CD4-positive, alpha-beta T cell (primary cell): ENCODE measurements at regions not wholly inside any gene's neighbourhood (a gene's known extent, or its start where the extent isn't known, plus 50 kb on each side); places are given as distances from the start of the nearest gene placed in this dataset.

Source experiments
- ATAC-seq: fragments of 200-7000 bp; cut with Tn5 transposase; one replicate; pipeline ENCODE4 v1.10.0; 2022; ENCODE audit warnings: mild to moderate bottlenecking; ENCODE audit not compliant: poor library complexity
- CTCF ChIA-PET: fragments of 350-600 bp; sonication (Branson Sonifier 250); formaldehyde crosslinking; loops from one replicate; lab custom pipeline; 2021; ENCODE audit warnings: antibody characterized with exemption, inconsistent platforms; lab: Charles Lee
- POLR2A ChIA-PET: fragments of 350-600 bp; sonication (Branson Sonifier 250); formaldehyde crosslinking; loops from one replicate; lab custom pipeline; 2021; ENCODE audit warnings: antibody characterized with exemption, inconsistent platforms; lab: Charles Lee
- DNase-seq, 14 experiments: peaks; one replicate each; pipeline ENCODE4 v3.0.0-alpha.2; 2013 to 2020; ENCODE audit warnings: mixed read lengths in 2 of 14
- H3K27ac ChIP-seq, 2 donors: one replicate each; pipeline versions ENCODE4 v1.5.1 to v1.7.0; 2013; ENCODE audit warnings: low read length in 2 of 2, low read depth in 1 of 2, mild to moderate bottlenecking in 1 of 2
- H3K27me3 ChIP-seq, 2 experiments: 1 replicate in 1 of 2; 2 replicates in 1 of 2; pipeline versions ENCODE4 v1.6.1 to v1.7.0; 2013; ENCODE audit warnings: low read length in 2 of 2, control low read depth in 1 of 2, mild to moderate bottlenecking in 1 of 2, moderate library complexity in 1 of 2; ENCODE audit not compliant: insufficient read depth in 2 of 2, control insufficient read depth in 1 of 2
- H3K36me3 ChIP-seq: one replicate; pipeline ENCODE4 v1.6.1; 2013; ENCODE audit warnings: low read length, control low read depth; ENCODE audit not compliant: insufficient read depth
- H3K4me1 ChIP-seq: one replicate; pipeline ENCODE4 v1.6.1; 2013; ENCODE audit warnings: low read length, control low read depth; ENCODE audit not compliant: insufficient read depth
- H3K4me3 ChIP-seq: one replicate; pipeline ENCODE4 v1.5.1; 2013; ENCODE audit warnings: mild to moderate bottlenecking, low read length, moderate library complexity
- H3K9me3 ChIP-seq, 2 experiments: 1 replicate in 1 of 2; 2 replicates in 1 of 2; pipeline versions ENCODE4 v1.6.1 to v1.7.0; 2013; ENCODE audit warnings: low read length in 2 of 2, mild to moderate bottlenecking in 2 of 2, control low read depth in 1 of 2, moderate library complexity in 1 of 2; ENCODE audit not compliant: control insufficient read depth in 1 of 2, insufficient read depth in 1 of 2
- H3K27ac Mint-ChIP-seq: one replicate; pipeline ENCODE4 v1.8.0; 2020; ENCODE audit warnings: mixed read lengths
- H3K27me3 Mint-ChIP-seq: one replicate; pipeline ENCODE4 v1.8.0; 2021; ENCODE audit warnings: mixed read lengths
- H3K36me3 Mint-ChIP-seq: one replicate; pipeline ENCODE4 v1.8.0; 2021; ENCODE audit warnings: low read depth, mixed read lengths
- H3K4me1 Mint-ChIP-seq: one replicate; pipeline ENCODE4 v1.8.0; 2021; ENCODE audit warnings: low read depth, mixed read lengths
- H3K4me3 Mint-ChIP-seq: one replicate; pipeline ENCODE4 v1.8.0; 2020; ENCODE audit warnings: mild to moderate bottlenecking, mixed read lengths
- H3K9me3 Mint-ChIP-seq: one replicate; pipeline ENCODE4 v1.8.0; 2020; ENCODE audit warnings: mixed read lengths
- CTCF ChIP-seq: fragments of 200-600 bp; IDR thresholded peaks from one replicate; pipeline ENCODE4 v1.8.0; 2022; ENCODE audit warnings: antibody characterized with exemption, mild to moderate bottlenecking
- intact Hi-C, 2 experiments: fragments of 100-400 bp; cut with DNase I in 1 of 2; cut with micrococcal nuclease in 1 of 2; formaldehyde crosslinking; loops; one replicate each; pipeline versions ENCODE4 v1.15.1 to v1.9.0; 2023 to 2025; cut with DNase I, micrococcal nuclease

GRCh38 chr17:71580220-71580619 is 540.6 kb upstream of the SOX9 start:
- Histone ChIP-seq H3K4me1 (no peaks in the 10 kb centered on the region), H3K27me3 (no peaks in the 10 kb centered on the region), H3K36me3 (no peaks in the 10 kb centered on the region), H3K9me3 (peaks cover 3 to 6% of the 10 kb centered on the region in 2 experiments), H3K4me3 (no peak overlapping the region), H3K27ac (no peak overlapping the region)
- TF ChIP-seq CTCF = no peak
- Mint-ChIP-seq H3K27ac (no peak overlapping the region), H3K27me3 (no peaks in the 10 kb centered on the region), H3K4me1 (no peaks in the 10 kb centered on the region), H3K9me3 (peaks cover 10% of the 10 kb centered on the region), H3K36me3 (no peaks in the 10 kb centered on the region), H3K4me3 (no peak overlapping the region)
- ATAC-seq (no peak), DNase-seq (no peak)
- POLR2A ChIA-PET = no interaction called here
- CTCF ChIA-PET = no interaction called here
- intact Hi-C loops = no loop called here

GRCh38 chr17:71585540-71585939 is 535.3 kb upstream of the SOX9 start:
- Histone ChIP-seq H3K9me3 (peaks cover 0 to 3% of the 10 kb centered on the region in 2 experiments), H3K4me1 (no peaks in the 10 kb centered on the region), H3K27me3 (no peaks in the 10 kb centered on the region), H3K36me3 (no peaks in the 10 kb centered on the region), H3K27ac (no peak overlapping the region), H3K4me3 (no peak overlapping the region)
- Mint-ChIP-seq H3K9me3 (peaks cover 3% of the 10 kb centered on the region), H3K4me1 (no peaks in the 10 kb centered on the region), H3K4me3 (no peak overlapping the region), H3K36me3 (no peaks in the 10 kb centered on the region), H3K27me3 (no peaks in the 10 kb centered on the region), H3K27ac (no peak overlapping the region)
- ATAC-seq (no peak), DNase-seq (no peak)
- TF ChIP-seq CTCF = no peak
- ChIA-PET CTCF (no interaction called here), POLR2A (no interaction called here)
- intact Hi-C loops = no loop called here

GRCh38 chr17:71592431-71592830 is 528.4 kb upstream of the SOX9 start:
- ATAC-seq = no peak
- Histone ChIP-seq H3K9me3 (no peaks in the 10 kb centered on the region), H3K4me1 (no peaks in the 10 kb centered on the region), H3K4me3 (no peak overlapping the region), H3K36me3 (no peaks in the 10 kb centered on the region), H3K27me3 (no peaks in the 10 kb centered on the region), H3K27ac (no peak overlapping the region)
- Mint-ChIP-seq H3K27ac (no peak overlapping the region), H3K9me3 (no peaks in the 10 kb centered on the region), H3K4me3 (no peak overlapping the region), H3K4me1 (no peaks in the 10 kb centered on the region), H3K36me3 (no peaks in the 10 kb centered on the region), H3K27me3 (no peaks in the 10 kb centered on the region)
- intact Hi-C loops = no loop called here
- POLR2A ChIA-PET = no interaction called here
- no peak for DNase-seq
- no peak for TF ChIP-seq CTCF
- CTCF ChIA-PET = no interaction called here
